Endothelial cell (in vitro differentiated cells): ENCODE measurements at regions not wholly inside any gene's neighbourhood (a gene's known extent, or its start where the extent isn't known, plus 50 kb on each side); places are given as distances from the start of the nearest gene placed in this dataset.

Experiments
- DNase-seq: peaks from one replicate; pipeline ENCODE4 v3.0.0; 2021; ENCODE audit warnings: low spot score
- H3K27ac Mint-ChIP-seq: one replicate; pipeline ENCODE4 v1.8.0; 2021; ENCODE audit warnings: mixed read lengths, inconsistent platforms; ENCODE audit not compliant: unreplicated experiment
- H3K27me3 Mint-ChIP-seq: one replicate; pipeline ENCODE4 v1.8.0; 2021; ENCODE audit warnings: mild to moderate bottlenecking, moderate library complexity, mixed read lengths, inconsistent platforms; ENCODE audit not compliant: unreplicated experiment
- H3K36me3 Mint-ChIP-seq: one replicate; pipeline ENCODE4 v1.8.0; 2021; ENCODE audit warnings: mild to moderate bottlenecking, low read depth, mixed read lengths, inconsistent platforms; ENCODE audit not compliant: unreplicated experiment
- H3K4me1 Mint-ChIP-seq: one replicate; pipeline ENCODE4 v1.8.0; 2021; ENCODE audit warnings: mild to moderate bottlenecking, mixed read lengths, inconsistent platforms; ENCODE audit not compliant: unreplicated experiment
- H3K4me3 Mint-ChIP-seq: one replicate; pipeline ENCODE4 v1.8.0; 2021; ENCODE audit warnings: mild to moderate bottlenecking, mixed read lengths, inconsistent platforms; ENCODE audit not compliant: unreplicated experiment
- H3K9me3 Mint-ChIP-seq: one replicate; pipeline ENCODE4 v1.8.0; 2021; ENCODE audit warnings: mixed read lengths, inconsistent platforms; ENCODE audit not compliant: unreplicated experiment
- CTCF ChIP-seq: fragments of 200-600 bp; sonication (generic); IDR thresholded peaks from one replicate; pipeline ENCODE4 v1.5.0; 2021; ENCODE audit warnings: antibody characterized with exemption; ENCODE audit not compliant: unreplicated experiment

- no peaks in the 10 kb centered on the region for H3K9me3 Mint-ChIP-seq
- H3K4me3 Mint-ChIP-seq, result no peak overlapping the region
- TF ChIP-seq CTCF, result no peak
- no peaks in the 10 kb centered on the region for H3K36me3 Mint-ChIP-seq
- H3K4me1 Mint-ChIP-seq, result peaks cover 4% of the 10 kb centered on the region
- DNase-seq, result no peak
- H3K27me3 Mint-ChIP-seq, result peaks cover 8% of the 10 kb centered on the region
- H3K27ac Mint-ChIP-seq, result no peak overlapping the region
These were observed 596.7 kb upstream of the MKI67 start for GRCh38 chr10:128722947-128723346.

GRCh38 chr10:128723631-128724205 is 597.5 kb upstream of the MKI67 start:
- Mint-ChIP-seq H3K27ac (no peak overlapping the region), H3K9me3 (no peaks in the 10 kb centered on the region), H3K36me3 (no peaks in the 10 kb centered on the region), H3K4me1 (peaks cover 4% of the 10 kb centered on the region), H3K27me3 (peaks cover 8% of the 10 kb centered on the region), H3K4me3 (no peak overlapping the region)
- no peak for DNase-seq
- no peak for TF ChIP-seq CTCF

- no peak for DNase-seq
- no peak overlapping the region for H3K4me3 Mint-ChIP-seq
- peaks cover 1% of the 10 kb centered on the region for H3K27me3 Mint-ChIP-seq
- H3K36me3 Mint-ChIP-seq, result no peaks in the 10 kb centered on the region
- H3K4me1 Mint-ChIP-seq, result peaks cover 2% of the 10 kb centered on the region
- TF ChIP-seq CTCF, result no peak
- no peak overlapping the region for H3K27ac Mint-ChIP-seq
- H3K9me3 Mint-ChIP-seq, result no peaks in the 10 kb centered on the region
These were observed 599.3 kb upstream of the MKI67 start for GRCh38 chr10:128725531-128725930.

GRCh38 chr10:128727114-128727513 is 600.9 kb upstream of the MKI67 start:
- no peaks in the 10 kb centered on the region for H3K27me3 Mint-ChIP-seq
- no peak overlapping the region for H3K4me3 Mint-ChIP-seq
- TF ChIP-seq CTCF, result no peak
- no peak overlapping the region for H3K27ac Mint-ChIP-seq
- DNase-seq, result no peak
- H3K4me1 Mint-ChIP-seq, result no peaks in the 10 kb centered on the region
- no peaks in the 10 kb centered on the region for H3K36me3 Mint-ChIP-seq
- H3K9me3 Mint-ChIP-seq, result no peaks in the 10 kb centered on the region

GRCh38 chr10:128729910-128730420 is 603.7 kb upstream of the MKI67 start:
- Mint-ChIP-seq H3K4me3 (no peak overlapping the region), H3K4me1 (no peaks in the 10 kb centered on the region), H3K27ac (no peak overlapping the region), H3K27me3 (peaks cover under 1% of the 10 kb centered on the region), H3K36me3 (no peaks in the 10 kb centered on the region), H3K9me3 (no peaks in the 10 kb centered on the region)
- DNase-seq, result no peak
- no peak for TF ChIP-seq CTCF
